Peyer's patch (tissue), 4 donors: ENCODE measurements at regions not wholly inside any gene's neighbourhood (a gene's known extent, or its start where the extent isn't known, plus 50 kb on each side); places are given as distances from the start of the nearest gene placed in this dataset.

Experiments used
- DNase-seq, 3 donors: peaks; one replicate each; pipeline ENCODE4 v3.0.0-alpha.2; 2017 to 2019
- H3K27ac ChIP-seq, 4 donors: fragments of 200-600 bp; sonication (generic); one replicate each; pipeline ENCODE4 v1.5.1; 2016 to 2019
- H3K27me3 ChIP-seq, 2 donors: fragments of 200-600 bp; sonication (generic); one replicate each; pipeline ENCODE4 v1.5.1; 2019
- H3K36me3 ChIP-seq, 3 donors: fragments of 200-600 bp; sonication (generic); one replicate each; pipeline ENCODE4 v1.5.1; 2016 to 2019
- H3K4me1 ChIP-seq, 4 donors: fragments of 200-600 bp; sonication (generic); one replicate each; pipeline ENCODE4 v1.5.1; 2016 to 2019
- H3K4me3 ChIP-seq, 4 donors: fragments of 200-600 bp; sonication (generic); 1 replicate in 3 of 4; 2 replicates in 1 of 4; pipeline ENCODE4 v1.5.1; 2016 to 2019; ENCODE audit warnings: mild to moderate bottlenecking in 1 of 4
- H3K9me3 ChIP-seq, 4 donors: fragments of 200-600 bp; sonication (generic); one replicate each; pipeline ENCODE4 v1.5.1; 2016 to 2019; ENCODE audit warnings: mild to moderate bottlenecking in 1 of 4
- CTCF ChIP-seq, 6 experiments: fragments of 450-650 bp in 4 of 6; fragments of 200-600 bp in 2 of 6; sonication (generic) in 1 of 6; IDR thresholded peaks; one replicate each; pipeline ENCODE4 v1.5.1; 2017 to 2019; ENCODE audit warnings: antibody characterized with exemption in 6 of 6, mild to moderate bottlenecking in 3 of 6, moderate library complexity in 1 of 6
- POLR2A ChIP-seq, 2 donors: fragments of 450-650 bp; IDR thresholded peaks; one replicate each; pipeline ENCODE4 v1.5.1; 2017; ENCODE audit warnings: antibody characterized with exemption in 2 of 2, mild to moderate bottlenecking in 2 of 2, moderate library complexity in 2 of 2

- TF ChIP-seq POLR2A (IDR thresholded peaks at IDR 0.05) (no peak), CTCF (IDR thresholded peaks at IDR 0.05) (no peak)
- no peak for DNase-seq
- peak overlapping the region in 1 of 4 donors; percentile 41 for H3K27ac ChIP-seq
- no peak overlapping the region for H3K4me3 ChIP-seq
- H3K9me3 ChIP-seq = no peaks in the 10 kb centered on the region
- H3K4me1 ChIP-seq = no peaks in the 10 kb centered on the region
- H3K27me3 ChIP-seq = no peaks in the 10 kb centered on the region
- no peaks in the 10 kb centered on the region for H3K36me3 ChIP-seq
Measured at GRCh38 chr16:79415983-79416640, 184.4 kb downstream of the MAF start.

- H3K9me3 ChIP-seq = no peaks in the 10 kb centered on the region
- no peak for DNase-seq
- no peak overlapping the region for H3K27ac ChIP-seq
- H3K4me1 ChIP-seq = no peaks in the 10 kb centered on the region
- H3K27me3 ChIP-seq = no peaks in the 10 kb centered on the region
- no peak overlapping the region for H3K4me3 ChIP-seq
- no peak for TF ChIP-seq POLR2A (IDR thresholded peaks at IDR 0.05)
- no peak for TF ChIP-seq CTCF (IDR thresholded peaks at IDR 0.05)
- H3K36me3 ChIP-seq = no peaks in the 10 kb centered on the region
Measured at GRCh38 chr16:79412783-79413225, 187.7 kb downstream of the MAF start.

GRCh38 chr16:79411805-79412204, 188.7 kb downstream of the MAF start:
- no peaks in the 10 kb centered on the region for H3K27me3 ChIP-seq
- no peaks in the 10 kb centered on the region for H3K4me1 ChIP-seq
- no peak for DNase-seq
- no peak overlapping the region for H3K27ac ChIP-seq
- no peaks in the 10 kb centered on the region for H3K9me3 ChIP-seq
- no peak for TF ChIP-seq POLR2A (IDR thresholded peaks at IDR 0.05)
- no peak for TF ChIP-seq CTCF (IDR thresholded peaks at IDR 0.05)
- no peaks in the 10 kb centered on the region for H3K36me3 ChIP-seq
- H3K4me3 ChIP-seq = no peak overlapping the region

- Histone ChIP-seq H3K27me3 (no peaks in the 10 kb centered on the region), H3K4me1 (no peaks in the 10 kb centered on the region), H3K4me3 (no peak overlapping the region), H3K9me3 (no peaks in the 10 kb centered on the region), H3K27ac (no peak overlapping the region), H3K36me3 (no peaks in the 10 kb centered on the region)
- DNase-seq = no peak
- TF ChIP-seq POLR2A (IDR thresholded peaks at IDR 0.05) (no peak), CTCF (IDR thresholded peaks at IDR 0.05) (no peak)
Measured at GRCh38 chr16:79411357-79411756, 189.2 kb downstream of the MAF start.

GRCh38 chr16:79409978-79410377, 190.6 kb downstream of the MAF start:
- TF ChIP-seq CTCF (IDR thresholded peaks at IDR 0.05) (no peak), POLR2A (IDR thresholded peaks at IDR 0.05) (no peak)
- Histone ChIP-seq H3K27me3 (no peaks in the 10 kb centered on the region), H3K4me3 (no peak overlapping the region), H3K9me3 (no peaks in the 10 kb centered on the region), H3K4me1 (no peaks in the 10 kb centered on the region), H3K27ac (no peak overlapping the region), H3K36me3 (no peaks in the 10 kb centered on the region)
- DNase-seq = no peak

- no peak for TF ChIP-seq POLR2A (IDR thresholded peaks at IDR 0.05)
- no peak for TF ChIP-seq CTCF (IDR thresholded peaks at IDR 0.05)
Measured at GRCh38 chr16:79408355-79408754, 192.2 kb downstream of the MAF start.

More at GRCh38 chr16:79408355-79408754, 192.2 kb downstream of the MAF start:
- no peak overlapping the region for H3K27ac ChIP-seq
- no peaks in the 10 kb centered on the region for H3K9me3 ChIP-seq
- no peak overlapping the region for H3K4me3 ChIP-seq
- H3K36me3 ChIP-seq = no peaks in the 10 kb centered on the region
- no peaks in the 10 kb centered on the region for H3K4me1 ChIP-seq
- H3K27me3 ChIP-seq = no peaks in the 10 kb centered on the region
- DNase-seq = no peak
